Esophagus muscularis mucosa (tissue), 4 donors: ENCODE measurements at regions not wholly inside any gene's neighbourhood (a gene's known extent, or its start where the extent isn't known, plus 50 kb on each side); places are given as distances from the start of the nearest gene placed in this dataset.

Source experiments
- EP300 ChIP-seq: sonication (generic); formaldehyde crosslinking; IDR thresholded peaks from one replicate; pipeline ENCODE4 v1.6.1; 2017; ENCODE audit warnings: antibody characterized with exemption
- POLR2A ChIP-seq: fragments of 450-650 bp; IDR thresholded peaks from one replicate; pipeline ENCODE4 v1.6.1; 2017; ENCODE audit warnings: antibody characterized with exemption, moderate library complexity, mild to moderate bottlenecking, low read depth
- TF ChIP-seq, protein P1 (sequence below), 3 experiments: fragments of 200-600 bp in 2 of 3; fragments of 450-650 bp in 1 of 3; sonication (generic) in 2 of 3; IDR thresholded peaks; one replicate each; pipeline ENCODE4 v1.5.1; 2017 to 2019; ENCODE audit warnings: antibody characterized with exemption in 3 of 3, mild to moderate bottlenecking in 2 of 3, moderate library complexity in 1 of 3

DNA sequence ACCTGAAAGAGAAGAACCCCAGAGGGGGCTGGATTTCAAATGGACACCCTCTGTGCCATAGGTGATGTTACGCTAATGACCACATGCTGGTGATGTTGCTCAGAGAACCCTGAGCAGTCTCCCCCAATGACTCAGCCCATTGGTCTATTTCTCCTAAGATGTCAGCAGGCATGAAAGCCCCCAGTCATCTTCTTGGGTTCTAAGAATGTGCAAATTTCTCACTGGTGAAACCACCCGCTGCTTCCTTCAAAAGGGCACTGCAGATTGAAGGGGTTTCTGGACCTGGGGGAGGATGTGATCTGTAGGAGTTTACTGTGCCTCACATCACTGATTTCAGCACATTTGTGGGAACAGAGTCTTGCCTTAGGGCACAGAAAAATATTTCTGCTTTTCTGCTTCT is 298.4 kb upstream of the MOCS1 start:
- no peak for TF ChIP-seq POLR2A
- TF ChIP-seq, protein P1, sequence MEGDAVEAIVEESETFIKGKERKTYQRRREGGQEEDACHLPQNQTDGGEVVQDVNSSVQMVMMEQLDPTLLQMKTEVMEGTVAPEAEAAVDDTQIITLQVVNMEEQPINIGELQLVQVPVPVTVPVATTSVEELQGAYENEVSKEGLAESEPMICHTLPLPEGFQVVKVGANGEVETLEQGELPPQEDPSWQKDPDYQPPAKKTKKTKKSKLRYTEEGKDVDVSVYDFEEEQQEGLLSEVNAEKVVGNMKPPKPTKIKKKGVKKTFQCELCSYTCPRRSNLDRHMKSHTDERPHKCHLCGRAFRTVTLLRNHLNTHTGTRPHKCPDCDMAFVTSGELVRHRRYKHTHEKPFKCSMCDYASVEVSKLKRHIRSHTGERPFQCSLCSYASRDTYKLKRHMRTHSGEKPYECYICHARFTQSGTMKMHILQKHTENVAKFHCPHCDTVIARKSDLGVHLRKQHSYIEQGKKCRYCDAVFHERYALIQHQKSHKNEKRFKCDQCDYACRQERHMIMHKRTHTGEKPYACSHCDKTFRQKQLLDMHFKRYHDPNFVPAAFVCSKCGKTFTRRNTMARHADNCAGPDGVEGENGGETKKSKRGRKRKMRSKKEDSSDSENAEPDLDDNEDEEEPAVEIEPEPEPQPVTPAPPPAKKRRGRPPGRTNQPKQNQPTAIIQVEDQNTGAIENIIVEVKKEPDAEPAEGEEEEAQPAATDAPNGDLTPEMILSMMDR (IDR thresholded peaks at IDR 0.05) = no peak
- TF ChIP-seq EP300 = no peak
